ENCODE measurements at regions not wholly inside any gene's neighbourhood (a gene's known extent, or its start where the extent isn't known, plus 50 kb on each side); places are given as distances from the start of the nearest gene placed in this dataset.

DNA sequence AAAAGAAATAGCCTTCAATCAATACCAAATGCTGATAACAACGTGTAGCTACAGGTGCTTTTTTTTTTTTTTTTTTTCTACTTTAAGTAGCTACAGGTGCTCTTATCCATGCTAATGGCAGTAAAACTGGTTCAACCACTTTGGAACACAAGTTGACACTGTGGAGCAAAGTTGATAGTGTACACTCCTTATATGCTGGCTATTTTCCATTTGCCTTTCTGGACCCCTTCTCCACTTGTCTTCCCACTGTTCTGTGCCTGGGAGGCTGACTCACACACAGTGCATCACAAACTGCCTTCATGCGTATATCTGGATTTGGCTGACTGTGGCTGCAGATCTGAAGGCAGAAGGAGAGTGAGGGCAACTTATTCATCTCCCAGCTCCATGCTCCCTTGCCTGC, 247.9 kb downstream of the MSX2 start:
- TF ChIP-seq, protein P1, sequence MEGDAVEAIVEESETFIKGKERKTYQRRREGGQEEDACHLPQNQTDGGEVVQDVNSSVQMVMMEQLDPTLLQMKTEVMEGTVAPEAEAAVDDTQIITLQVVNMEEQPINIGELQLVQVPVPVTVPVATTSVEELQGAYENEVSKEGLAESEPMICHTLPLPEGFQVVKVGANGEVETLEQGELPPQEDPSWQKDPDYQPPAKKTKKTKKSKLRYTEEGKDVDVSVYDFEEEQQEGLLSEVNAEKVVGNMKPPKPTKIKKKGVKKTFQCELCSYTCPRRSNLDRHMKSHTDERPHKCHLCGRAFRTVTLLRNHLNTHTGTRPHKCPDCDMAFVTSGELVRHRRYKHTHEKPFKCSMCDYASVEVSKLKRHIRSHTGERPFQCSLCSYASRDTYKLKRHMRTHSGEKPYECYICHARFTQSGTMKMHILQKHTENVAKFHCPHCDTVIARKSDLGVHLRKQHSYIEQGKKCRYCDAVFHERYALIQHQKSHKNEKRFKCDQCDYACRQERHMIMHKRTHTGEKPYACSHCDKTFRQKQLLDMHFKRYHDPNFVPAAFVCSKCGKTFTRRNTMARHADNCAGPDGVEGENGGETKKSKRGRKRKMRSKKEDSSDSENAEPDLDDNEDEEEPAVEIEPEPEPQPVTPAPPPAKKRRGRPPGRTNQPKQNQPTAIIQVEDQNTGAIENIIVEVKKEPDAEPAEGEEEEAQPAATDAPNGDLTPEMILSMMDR (IDR thresholded peaks at IDR 0.05) = no peak
- TF ChIP-seq POLR2A (IDR thresholded peaks at IDR 0.05) = no peak
- TF ChIP-seq POLR2AphosphoS5 (IDR thresholded peaks at IDR 0.05) = peak in 2 of 3 donors; percentile 31 to 70
